GM12878 (cell line): ENCODE measurements at regions not wholly inside any gene's neighbourhood (a gene's known extent, or its start where the extent isn't known, plus 50 kb on each side); places are given as distances from the start of the nearest gene placed in this dataset.

Experiments used
- ATAC-seq: fragments of 200-7000 bp; cut with Tn5 transposase; 3 replicates; pipeline ENCODE4 v1.9.1; 2020; ENCODE audit warnings: mild to moderate bottlenecking, moderate library complexity
- BruUV-seq: library from RNA; stranded (reverse); fragments of 400-500 nt; replicated peaks from 2 replicates; lab custom pipeline; 2021; lab: Mats Ljungman, UMichigan
- CTCF ChIA-PET: fragments of 300-600 bp; sonication (Branson Sonifier 250); formaldehyde crosslinking; extraction: SDS; loops from one replicate; lab custom pipeline; 2021; ENCODE audit warnings: inconsistent platforms; lab: Yijun Ruan, JAX
- POLR2A ChIA-PET: fragments of 350-600 bp; formaldehyde crosslinking; extraction: SDS; loops from one replicate; lab custom pipeline; 2021; ENCODE audit warnings: inconsistent platforms; lab: Charles Lee
- RAD21 ChIA-PET: fragments of 300-600 bp; sonication (Branson Sonifier 250); formaldehyde crosslinking; loops from one replicate; lab custom pipeline; 2023; ENCODE audit warnings: antibody characterized with exemption; ENCODE audit not compliant: unreplicated experiment; lab: Charles Lee
- SMC1A ChIA-PET: fragments of 300-600 bp; sonication (Branson Sonifier 250); formaldehyde crosslinking; loops from one replicate; lab custom pipeline; 2023; ENCODE audit not compliant: unreplicated experiment, uncharacterized antibody; lab: Charles Lee
- DNase-seq: peaks from one replicate; pipeline ENCODE4 v3.0.0-alpha.2; 2011; ENCODE audit warnings: low read depth, low spot score
- FAIRE-seq: peaks from 3 replicates; lab custom pipeline; 2011; peaks lifted over from hg19 to GRCh38; lab: Jason Lieb, UNC
- H2AFZ ChIP-seq: 2 replicates; pipeline ENCODE4 v1.6.0; 2011; ENCODE audit warnings: low read depth, low read length, control low read depth; ENCODE audit not compliant: control insufficient read depth
- H3K27ac ChIP-seq: 2 replicates; pipeline ENCODE4 v1.5.1; 2011; ENCODE audit warnings: control low read depth; ENCODE audit not compliant: control insufficient read depth, insufficient read depth
- H3K27me3 ChIP-seq, 2 experiments: replicated peaks in 1 of 2; 2 replicates each; pipeline versions ENCODE4 v1.6.0 to v1.6.1; 2011; ENCODE audit warnings: low read length in 1 of 2; ENCODE audit not compliant: control insufficient read depth in 2 of 2, insufficient read depth in 2 of 2
- H3K36me3 ChIP-seq, 2 experiments: 2 replicates each; pipeline ENCODE4 v1.5.1; 2011; ENCODE audit warnings: low read length in 1 of 2; ENCODE audit not compliant: control insufficient read depth in 2 of 2, insufficient read depth in 2 of 2
- H3K4me1 ChIP-seq: 2 replicates; pipeline ENCODE4 v1.6.1; 2011; ENCODE audit warnings: mild to moderate bottlenecking, low read length, moderate library complexity, mixed read lengths; ENCODE audit not compliant: control insufficient read depth, insufficient read depth
- H3K4me2 ChIP-seq: 2 replicates; pipeline ENCODE4 v1.6.0; 2011; ENCODE audit warnings: control low read depth; ENCODE audit not compliant: control insufficient read depth, insufficient read depth
- H3K4me3 ChIP-seq: fragments of 200-600 bp; sonication (generic); 2 replicates; pipeline ENCODE4 v1.5.1; 2016
- H3K79me2 ChIP-seq: 2 replicates; pipeline ENCODE4 v1.6.0; 2011; ENCODE audit warnings: low read length; ENCODE audit not compliant: control insufficient read depth, insufficient read depth
- H3K9ac ChIP-seq: 2 replicates; pipeline ENCODE4 v1.8.0; 2011; ENCODE audit warnings: low read length, control low read depth, mixed read lengths; ENCODE audit not compliant: control insufficient read depth, insufficient read depth
- H3K9me3 ChIP-seq: replicated peaks from 3 replicates; pipeline ENCODE4 v1.5.1; 2011; ENCODE audit warnings: mild to moderate bottlenecking, low read length; ENCODE audit not compliant: control insufficient read depth, insufficient read depth
- H4K20me1 ChIP-seq: 2 replicates; pipeline ENCODE4 v1.6.0; 2011; ENCODE audit not compliant: control insufficient read depth, insufficient read depth
- FOXK2 ChIP-seq: fragments of 450-650 bp; IDR thresholded peaks from 2 replicates; pipeline ENCODE4 v1.6.1; 2017; ENCODE audit warnings: mild to moderate bottlenecking, moderate library complexity
- GATAD2B ChIP-seq: fragments of 450-650 bp; conservative IDR thresholded peaks from 2 replicates; pipeline ENCODE4 v1.6.1; 2017; ENCODE audit warnings: low read depth, mild to moderate bottlenecking, moderate library complexity
- KLF5 ChIP-seq: fragments of 450-650 bp; IDR thresholded peaks from 2 replicates; pipeline ENCODE4 v1.6.1; 2014; ENCODE audit warnings: mild to moderate bottlenecking; ENCODE audit not compliant: partially characterized antibody
- MEF2B ChIP-seq: fragments of 450-650 bp; IDR thresholded peaks from 2 replicates; pipeline ENCODE4 v1.6.1; 2018; ENCODE audit warnings: mild to moderate bottlenecking, moderate library complexity; ENCODE audit not compliant: partially characterized antibody, poor library complexity, severe bottlenecking
- SREBF1 ChIP-seq: IDR thresholded peaks from 2 replicates; pipeline ENCODE4 v1.6.1; 2012; ENCODE audit warnings: mild to moderate bottlenecking, low read length
- WRNIP1 ChIP-seq: IDR thresholded peaks from 2 replicates; pipeline ENCODE4 v1.6.1; 2011; ENCODE audit warnings: low read depth, low read length, improper control_type of control experiment, borderline replicate concordance
- in situ Hi-C: fragments of 300-500 bp; cut with MboI; formaldehyde crosslinking; loops from 9 replicates; pipeline ENCODE4 v1.14.3; 2018; ENCODE audit warnings: mixed read lengths
- intact Hi-C: fragments of 100-400 bp; cut with micrococcal nuclease; formaldehyde crosslinking; loops from one replicate; pipeline ENCODE4 v1.14.2; 2022; ENCODE audit not compliant: unreplicated experiment
- TF ChIP-seq, protein P1 (sequence below): IDR thresholded peaks from 2 replicates; pipeline ENCODE4 v1.6.1; 2011; ENCODE audit warnings: low read depth, low read length, improper control_type of control experiment, borderline replicate concordance
- TF ChIP-seq, protein P2 (sequence below): fragments of 450-650 bp; IDR thresholded peaks from 2 replicates; pipeline ENCODE4 v1.6.1; 2017; ENCODE audit warnings: mild to moderate bottlenecking, moderate library complexity

DNA sequence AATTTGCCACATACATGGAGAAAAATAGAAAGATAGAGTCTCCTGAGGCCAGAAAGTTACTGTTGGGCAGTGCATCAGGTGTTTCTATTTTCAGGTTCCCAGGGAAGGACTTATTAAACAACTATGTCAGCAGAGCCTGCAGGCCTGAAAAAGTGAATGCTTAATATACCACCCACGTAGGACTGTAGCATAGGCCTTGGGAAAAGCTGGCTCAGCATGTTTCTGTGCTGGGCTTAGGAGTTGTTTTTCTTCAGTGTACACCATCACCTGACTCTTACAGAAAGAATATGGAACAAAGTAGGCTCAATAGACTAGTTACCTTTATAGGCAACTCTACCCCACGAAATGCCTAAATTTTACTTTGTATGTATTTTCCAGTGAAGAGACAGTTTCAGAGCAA is 1385.9 kb downstream of the FAM133A start (continued):
- TF ChIP-seq, protein P1, sequence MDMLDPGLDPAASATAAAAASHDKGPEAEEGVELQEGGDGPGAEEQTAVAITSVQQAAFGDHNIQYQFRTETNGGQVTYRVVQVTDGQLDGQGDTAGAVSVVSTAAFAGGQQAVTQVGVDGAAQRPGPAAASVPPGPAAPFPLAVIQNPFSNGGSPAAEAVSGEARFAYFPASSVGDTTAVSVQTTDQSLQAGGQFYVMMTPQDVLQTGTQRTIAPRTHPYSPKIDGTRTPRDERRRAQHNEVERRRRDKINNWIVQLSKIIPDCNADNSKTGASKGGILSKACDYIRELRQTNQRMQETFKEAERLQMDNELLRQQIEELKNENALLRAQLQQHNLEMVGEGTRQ, result no peak
- TF ChIP-seq GATAD2B, result no peak
- no peak for TF ChIP-seq SREBF1
- no peak for TF ChIP-seq MEF2B

DNA sequence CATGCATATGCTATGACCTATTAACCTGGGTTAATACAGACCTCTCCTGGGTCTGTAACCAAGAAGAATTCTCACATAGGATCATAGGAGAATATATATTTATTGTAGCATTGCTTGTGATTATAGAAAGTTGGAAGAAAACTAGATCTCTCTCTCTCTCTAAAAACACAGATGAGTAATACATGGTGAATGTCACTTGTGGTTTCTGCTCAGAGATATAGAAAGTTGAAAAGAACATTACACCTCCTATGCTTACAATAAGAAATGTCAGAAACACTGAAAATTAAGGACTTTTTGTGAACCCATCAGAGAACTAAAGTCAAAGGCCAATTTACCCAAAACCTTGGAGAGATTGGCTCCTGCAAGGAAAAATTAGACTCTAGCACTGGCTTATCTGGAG is 1389.5 kb downstream of the FAM133A start:
- ChIA-PET POLR2A (no interaction called here), RAD21 (interaction anchor here (0.9 kb wide), 1 partner anchor 14 kb away, joined by 3 read pairs; no protein-coding TSS in a partner anchor), SMC1A (interaction anchor here (0.6 to 1.3 kb wide), 2 partner anchors 9 to 93 kb away, joined by 3 to 5 read pairs; no protein-coding TSS in a partner anchor), CTCF (no interaction called here)
- Histone ChIP-seq H3K79me2 (no peaks in the 10 kb centered on the region), H3K9me3 (no peaks in the 10 kb centered on the region), H4K20me1 (no peaks in the 10 kb centered on the region), H3K4me2 (no peak overlapping the region), H3K27ac (no peak overlapping the region), H2AFZ (no peak overlapping the region), H3K4me3 (no peak overlapping the region), H3K36me3 (no peaks in the 10 kb centered on the region), H3K9ac (no peak overlapping the region), H3K4me1 (no peaks in the 10 kb centered on the region), H3K27me3 (no peaks in the 10 kb centered on the region)
- intact Hi-C loops, result no loop called here
- ATAC-seq, result no peak
- TF ChIP-seq, protein P2, sequence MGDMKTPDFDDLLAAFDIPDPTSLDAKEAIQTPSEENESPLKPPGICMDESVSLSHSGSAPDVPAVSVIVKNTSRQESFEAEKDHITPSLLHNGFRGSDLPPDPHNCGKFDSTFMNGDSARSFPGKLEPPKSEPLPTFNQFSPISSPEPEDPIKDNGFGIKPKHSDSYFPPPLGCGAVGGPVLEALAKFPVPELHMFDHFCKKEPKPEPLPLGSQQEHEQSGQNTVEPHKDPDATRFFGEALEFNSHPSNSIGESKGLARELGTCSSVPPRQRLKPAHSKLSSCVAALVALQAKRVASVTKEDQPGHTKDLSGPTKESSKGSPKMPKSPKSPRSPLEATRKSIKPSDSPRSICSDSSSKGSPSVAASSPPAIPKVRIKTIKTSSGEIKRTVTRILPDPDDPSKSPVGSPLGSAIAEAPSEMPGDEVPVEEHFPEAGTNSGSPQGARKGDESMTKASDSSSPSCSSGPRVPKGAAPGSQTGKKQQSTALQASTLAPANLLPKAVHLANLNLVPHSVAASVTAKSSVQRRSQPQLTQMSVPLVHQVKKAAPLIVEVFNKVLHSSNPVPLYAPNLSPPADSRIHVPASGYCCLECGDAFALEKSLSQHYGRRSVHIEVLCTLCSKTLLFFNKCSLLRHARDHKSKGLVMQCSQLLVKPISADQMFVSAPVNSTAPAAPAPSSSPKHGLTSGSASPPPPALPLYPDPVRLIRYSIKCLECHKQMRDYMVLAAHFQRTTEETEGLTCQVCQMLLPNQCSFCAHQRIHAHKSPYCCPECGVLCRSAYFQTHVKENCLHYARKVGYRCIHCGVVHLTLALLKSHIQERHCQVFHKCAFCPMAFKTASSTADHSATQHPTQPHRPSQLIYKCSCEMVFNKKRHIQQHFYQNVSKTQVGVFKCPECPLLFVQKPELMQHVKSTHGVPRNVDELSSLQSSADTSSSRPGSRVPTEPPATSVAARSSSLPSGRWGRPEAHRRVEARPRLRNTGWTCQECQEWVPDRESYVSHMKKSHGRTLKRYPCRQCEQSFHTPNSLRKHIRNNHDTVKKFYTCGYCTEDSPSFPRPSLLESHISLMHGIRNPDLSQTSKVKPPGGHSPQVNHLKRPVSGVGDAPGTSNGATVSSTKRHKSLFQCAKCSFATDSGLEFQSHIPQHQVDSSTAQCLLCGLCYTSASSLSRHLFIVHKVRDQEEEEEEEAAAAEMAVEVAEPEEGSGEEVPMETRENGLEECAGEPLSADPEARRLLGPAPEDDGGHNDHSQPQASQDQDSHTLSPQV, result no peak
- TF ChIP-seq WRNIP1, result no peak
- TF ChIP-seq KLF5, result no peak
- no peak for TF ChIP-seq FOXK2
- no peak for FAIRE-seq
- in situ Hi-C loops, result no loop called here
- BruUV-seq, result no TSS peak
- no peak for DNase-seq
